ENCODE measurements at regions not wholly inside any gene's neighbourhood (a gene's known extent, or its start where the extent isn't known, plus 50 kb on each side); places are given as distances from the start of the nearest gene placed in this dataset.

GRCh38 chr12:40431169-40431568 lies 206.4 kb downstream of the LRRK2 start:
- Histone ChIP-seq H3K9me3 (replicated peaks in 1 of 3) (no peaks in the 10 kb centered on the region), H3K27me3 (no peaks in the 10 kb centered on the region), H3K27ac (no peak overlapping the region), H3K36me3 (replicated peaks in 1 of 2) (no peaks in the 10 kb centered on the region), H3K4me3 (no peak overlapping the region), H3K4me1 (replicated peaks in 1 of 2) (no peaks in the 10 kb centered on the region)
- TF ChIP-seq POLR2A (IDR thresholded peaks at IDR 0.05): no peak
- TF ChIP-seq CTCF (IDR thresholded peaks at IDR 0.05): no peak
- no peak for DNase-seq
- WGBS, 4 donors: 61 to 78% (median 72%) methylated on average over 1 of the region's 1 CpG
- intact Hi-C loops (cut with DNase I): no loop called here

- H3K27ac ChIP-seq: no peak overlapping the region
- no peak overlapping the region for H3K4me3 ChIP-seq
- 38 to 50% (median 40%) methylated on average over 2 of the region's 2 CpGs for WGBS, 4 donors
- TF ChIP-seq POLR2A (IDR thresholded peaks at IDR 0.05) (no peak), CTCF (IDR thresholded peaks at IDR 0.05) (no peak)
- no peak for DNase-seq
- H3K9me3 ChIP-seq (replicated peaks in 1 of 3): no peaks in the 10 kb centered on the region
- H3K27me3 ChIP-seq: no peaks in the 10 kb centered on the region
- H3K36me3 ChIP-seq (replicated peaks in 1 of 2): no peaks in the 10 kb centered on the region
- no peaks in the 10 kb centered on the region for H3K4me1 ChIP-seq (replicated peaks in 1 of 2)
- intact Hi-C loops (cut with DNase I): no loop called here
Measured at GRCh38 chr12:40435251-40435650, 210.5 kb downstream of the LRRK2 start.

- Histone ChIP-seq H3K36me3 (replicated peaks in 1 of 2) (no peaks in the 10 kb centered on the region), H3K27ac (no peak overlapping the region), H3K4me3 (no peak overlapping the region), H3K4me1 (replicated peaks in 1 of 2) (no peaks in the 10 kb centered on the region), H3K9me3 (replicated peaks in 1 of 3) (no peaks in the 10 kb centered on the region), H3K27me3 (no peaks in the 10 kb centered on the region)
- no peak for TF ChIP-seq POLR2A (IDR thresholded peaks at IDR 0.05)
- no peak for TF ChIP-seq CTCF (IDR thresholded peaks at IDR 0.05)
- WGBS, 4 donors: 86 to 93% (median 88%) methylated on average over 2 of the region's 2 CpGs
- no peak for DNase-seq
- intact Hi-C loops (cut with DNase I): no loop called here
Measured at GRCh38 chr12:40435951-40436350, 211.2 kb downstream of the LRRK2 start.

GRCh38 chr12:40436564-40436963 lies 211.8 kb downstream of the LRRK2 start:
- no peaks in the 10 kb centered on the region for H3K36me3 ChIP-seq (replicated peaks in 1 of 2)
- H3K4me1 ChIP-seq (replicated peaks in 1 of 2): no peaks in the 10 kb centered on the region
- no peak for DNase-seq
- no peak overlapping the region for H3K4me3 ChIP-seq
- H3K27ac ChIP-seq: no peak overlapping the region
- no peak for TF ChIP-seq CTCF (IDR thresholded peaks at IDR 0.05)
- no peak for TF ChIP-seq POLR2A (IDR thresholded peaks at IDR 0.05)
- intact Hi-C loops (cut with DNase I): no loop called here
- no peaks in the 10 kb centered on the region for H3K9me3 ChIP-seq (replicated peaks in 1 of 3)
- 68 to 78% (median 72%) methylated on average over 3 of the region's 3 CpGs for WGBS, 4 donors
- no peaks in the 10 kb centered on the region for H3K27me3 ChIP-seq
